Naive thymus-derived CD4-positive, alpha-beta T cell (primary cell): ENCODE measurements at regions not wholly inside any gene's neighbourhood (a gene's known extent, or its start where the extent isn't known, plus 50 kb on each side); places are given as distances from the start of the nearest gene placed in this dataset.

Source experiments
- ATAC-seq: fragments of 150-1000 bp; cut with Tn5 transposase; 2 replicates; pipeline ENCODE4 v1.10.0; 2021; ENCODE audit warnings: mild to moderate bottlenecking, moderate library complexity
- CTCF ChIA-PET: fragments of 350-600 bp; sonication (Branson Sonifier 250); formaldehyde crosslinking; loops from one replicate; lab custom pipeline; 2021; ENCODE audit warnings: antibody characterized with exemption; lab: Charles Lee
- POLR2A ChIA-PET: fragments of 350-600 bp; sonication (Branson Sonifier 250); formaldehyde crosslinking; loops from one replicate; lab custom pipeline; 2021; ENCODE audit warnings: antibody characterized with exemption, inconsistent platforms; lab: Charles Lee
- DNase-seq, 9 donors: peaks; one replicate each; pipeline versions ENCODE4 v3.0.0 to v3.0.0-alpha.2; 2020 to 2022; ENCODE audit warnings: mixed read lengths in 1 of 9
- H3K27ac ChIP-seq: one replicate; pipeline ENCODE4 v1.7.0; 2013; ENCODE audit warnings: mild to moderate bottlenecking, low read depth, low read length, moderate library complexity
- H3K27me3 ChIP-seq, 2 donors: one replicate each; pipeline ENCODE4 v1.7.0; 2013; ENCODE audit warnings: low read length in 2 of 2, mild to moderate bottlenecking in 2 of 2, moderate library complexity in 2 of 2; ENCODE audit not compliant: control insufficient read depth in 2 of 2, insufficient read depth in 2 of 2
- H3K36me3 ChIP-seq, 3 experiments: 1 replicate in 2 of 3; 2 replicates in 1 of 3; pipeline ENCODE4 v1.7.0; 2013; ENCODE audit warnings: low read length in 3 of 3, mild to moderate bottlenecking in 3 of 3, moderate library complexity in 1 of 3; ENCODE audit not compliant: insufficient read depth in 3 of 3, control insufficient read depth in 2 of 3
- H3K4me1 ChIP-seq, 2 donors: one replicate each; pipeline ENCODE4 v1.7.0; 2013; ENCODE audit warnings: low read length in 2 of 2, mild to moderate bottlenecking in 2 of 2, moderate library complexity in 1 of 2; ENCODE audit not compliant: control insufficient read depth in 2 of 2, insufficient read depth in 2 of 2
- H3K4me3 ChIP-seq: 2 replicates; pipeline ENCODE4 v1.7.0; 2013; ENCODE audit warnings: mild to moderate bottlenecking, low read length
- H3K9me3 ChIP-seq, 3 experiments: 1 replicate in 2 of 3; 2 replicates in 1 of 3; pipeline ENCODE4 v1.7.0; 2013; ENCODE audit warnings: low read length in 3 of 3; ENCODE audit not compliant: control insufficient read depth in 2 of 3
- H3K27ac Mint-ChIP-seq, 9 donors: one replicate each; pipeline ENCODE4 v1.8.0; 2020 to 2022; ENCODE audit warnings: mixed read lengths in 9 of 9, mild to moderate bottlenecking in 8 of 9, moderate library complexity in 5 of 9, inconsistent platforms in 2 of 9
- H3K27me3 Mint-ChIP-seq, 5 donors: one replicate each; pipeline ENCODE4 v1.8.0; 2021 to 2022; ENCODE audit warnings: mixed read lengths in 5 of 5, mild to moderate bottlenecking in 1 of 5
- H3K36me3 Mint-ChIP-seq, 5 donors: one replicate each; pipeline ENCODE4 v1.8.0; 2020 to 2022; ENCODE audit warnings: mixed read lengths in 5 of 5, mild to moderate bottlenecking in 3 of 5, inconsistent platforms in 1 of 5
- H3K4me1 Mint-ChIP-seq, 7 donors: one replicate each; pipeline ENCODE4 v1.8.0; 2020 to 2022; ENCODE audit warnings: mixed read lengths in 7 of 7, mild to moderate bottlenecking in 3 of 7, inconsistent platforms in 1 of 7
- H3K4me3 Mint-ChIP-seq, 10 donors: one replicate each; pipeline ENCODE4 v1.8.0; 2020 to 2022; ENCODE audit warnings: mild to moderate bottlenecking in 10 of 10, mixed read lengths in 10 of 10, moderate library complexity in 6 of 10, inconsistent platforms in 2 of 10
- H3K9me3 Mint-ChIP-seq, 11 donors: one replicate each; pipeline ENCODE4 v1.8.0; 2020 to 2022; ENCODE audit warnings: mixed read lengths in 11 of 11, mild to moderate bottlenecking in 4 of 11, inconsistent platforms in 1 of 11, moderate library complexity in 1 of 11
- intact Hi-C, 2 donors: fragments of 100-400 bp; cut with micrococcal nuclease; formaldehyde crosslinking; loops; one replicate each; pipeline ENCODE4 v1.15.1; 2023

- H3K36me3 Mint-ChIP-seq = no peaks in the 10 kb centered on the region
- ChIA-PET CTCF (no interaction called here), POLR2A (no interaction called here)
- Histone ChIP-seq H3K9me3 (peaks cover 0 to 1% (median 0%) of the 10 kb centered on the region in 3 experiments), H3K27ac (no peak overlapping the region), H3K36me3 (no peaks in the 10 kb centered on the region), H3K4me3 (no peak overlapping the region), H3K27me3 (no peaks in the 10 kb centered on the region), H3K4me1 (no peaks in the 10 kb centered on the region)
- H3K27me3 Mint-ChIP-seq = no peaks in the 10 kb centered on the region
- H3K9me3 Mint-ChIP-seq = peaks cover 3 to 44% (median 8%) of the 10 kb centered on the region in 11 donors
- intact Hi-C loops = no loop called here
- H3K27ac Mint-ChIP-seq = no peak overlapping the region
- H3K4me3 Mint-ChIP-seq = no peak overlapping the region
- DNase-seq (no peak), ATAC-seq (no peak)
- no peaks in the 10 kb centered on the region for H3K4me1 Mint-ChIP-seq
Observed at GRCh38 chr4:175419236-175419718, 392.8 kb downstream of the GPM6A start.

- DNase-seq = no peak
- Mint-ChIP-seq H3K4me1 (no peaks in the 10 kb centered on the region), H3K27me3 (no peaks in the 10 kb centered on the region), H3K4me3 (no peak overlapping the region), H3K9me3 (peaks cover 0 to 31% (median 5%) of the 10 kb centered on the region in 11 donors), H3K27ac (no peak overlapping the region), H3K36me3 (no peaks in the 10 kb centered on the region)
- Histone ChIP-seq H3K27me3 (no peaks in the 10 kb centered on the region), H3K9me3 (no peaks in the 10 kb centered on the region), H3K27ac (no peak overlapping the region), H3K4me3 (no peak overlapping the region), H3K36me3 (no peaks in the 10 kb centered on the region), H3K4me1 (no peaks in the 10 kb centered on the region)
- ChIA-PET POLR2A (no interaction called here), CTCF (no interaction called here)
- intact Hi-C loops = no loop called here
- no peak for ATAC-seq
Observed at GRCh38 chr4:175421506-175421905, 390.6 kb downstream of the GPM6A start.

GRCh38 chr4:175422331-175422730, 389.7 kb downstream of the GPM6A start:
- no peak overlapping the region for H3K27ac ChIP-seq
- intact Hi-C loops = no loop called here
- Mint-ChIP-seq H3K4me1 (no peaks in the 10 kb centered on the region), H3K27ac (no peak overlapping the region), H3K4me3 (no peak overlapping the region), H3K9me3 (peaks cover 0 to 30% (median 4%) of the 10 kb centered on the region in 11 donors), H3K36me3 (peaks cover 0 to 3% (median 0%) of the 10 kb centered on the region in 5 donors), H3K27me3 (no peaks in the 10 kb centered on the region)
- no peak overlapping the region for H3K4me3 ChIP-seq
- ChIA-PET POLR2A (no interaction called here), CTCF (no interaction called here)
- DNase-seq (no peak), ATAC-seq (no peak)
- no peaks in the 10 kb centered on the region for H3K27me3 ChIP-seq
- no peaks in the 10 kb centered on the region for H3K36me3 ChIP-seq
- H3K4me1 ChIP-seq = no peaks in the 10 kb centered on the region
- H3K9me3 ChIP-seq = no peaks in the 10 kb centered on the region

- CTCF ChIA-PET = no interaction called here
- no peaks in the 10 kb centered on the region for H3K27me3 ChIP-seq
- Mint-ChIP-seq H3K36me3 (peaks cover 0 to 3% (median 0%) of the 10 kb centered on the region in 5 donors), H3K4me3 (no peak overlapping the region), H3K4me1 (no peaks in the 10 kb centered on the region), H3K27me3 (no peaks in the 10 kb centered on the region), H3K27ac (no peak overlapping the region), H3K9me3 (peaks cover 0 to 21% (median 4%) of the 10 kb centered on the region in 11 donors)
- POLR2A ChIA-PET = no interaction called here
- intact Hi-C loops = no loop called here
- H3K27ac ChIP-seq = no peak overlapping the region
- no peaks in the 10 kb centered on the region for H3K36me3 ChIP-seq
- ATAC-seq (no peak), DNase-seq (no peak)
- no peaks in the 10 kb centered on the region for H3K4me1 ChIP-seq
- no peaks in the 10 kb centered on the region for H3K9me3 ChIP-seq
- H3K4me3 ChIP-seq = no peak overlapping the region
Observed at GRCh38 chr4:175424111-175424510, 388.0 kb downstream of the GPM6A start.

- Histone ChIP-seq H3K4me1 (no peaks in the 10 kb centered on the region), H3K9me3 (no peaks in the 10 kb centered on the region), H3K36me3 (no peaks in the 10 kb centered on the region), H3K4me3 (no peak overlapping the region), H3K27me3 (no peaks in the 10 kb centered on the region), H3K27ac (no peak overlapping the region)
- peaks cover 0 to 11% (median 4%) of the 10 kb centered on the region in 11 donors for H3K9me3 Mint-ChIP-seq
- intact Hi-C loops = no loop called here
- H3K4me3 Mint-ChIP-seq = no peak overlapping the region
- POLR2A ChIA-PET = no interaction called here
- H3K27me3 Mint-ChIP-seq = no peaks in the 10 kb centered on the region
- no peaks in the 10 kb centered on the region for H3K4me1 Mint-ChIP-seq
- H3K36me3 Mint-ChIP-seq = peaks cover 0 to 3% (median 0%) of the 10 kb centered on the region in 5 donors
- DNase-seq (no peak), ATAC-seq (peak; percentile 27)
- no peak overlapping the region for H3K27ac Mint-ChIP-seq
- CTCF ChIA-PET = no interaction called here
Observed at GRCh38 chr4:175427751-175428150, 384.3 kb downstream of the GPM6A start.

- ATAC-seq (no peak), DNase-seq (no peak)
- H3K9me3 ChIP-seq = no peaks in the 10 kb centered on the region
- CTCF ChIA-PET = no interaction called here
- Mint-ChIP-seq H3K36me3 (peaks cover 0 to 3% (median 0%) of the 10 kb centered on the region in 5 donors), H3K27me3 (no peaks in the 10 kb centered on the region), H3K4me1 (no peaks in the 10 kb centered on the region), H3K4me3 (no peak overlapping the region), H3K27ac (no peak overlapping the region), H3K9me3 (peaks cover 0 to 6% (median 3%) of the 10 kb centered on the region in 11 donors)
- no peaks in the 10 kb centered on the region for H3K36me3 ChIP-seq
- intact Hi-C loops = no loop called here
- POLR2A ChIA-PET = no interaction called here
- no peak overlapping the region for H3K27ac ChIP-seq
- H3K27me3 ChIP-seq = no peaks in the 10 kb centered on the region
- H3K4me3 ChIP-seq = no peak overlapping the region
- no peaks in the 10 kb centered on the region for H3K4me1 ChIP-seq
Observed at GRCh38 chr4:175431694-175432093, 380.4 kb downstream of the GPM6A start.

GRCh38 chr4:175435381-175435783, 376.7 kb downstream of the GPM6A start:
- H3K4me1 Mint-ChIP-seq = no peaks in the 10 kb centered on the region
- Histone ChIP-seq H3K27me3 (no peaks in the 10 kb centered on the region), H3K4me1 (no peaks in the 10 kb centered on the region), H3K9me3 (no peaks in the 10 kb centered on the region), H3K36me3 (no peaks in the 10 kb centered on the region), H3K27ac (no peak overlapping the region), H3K4me3 (no peak overlapping the region)
- no peak overlapping the region for H3K27ac Mint-ChIP-seq
- ChIA-PET CTCF (no interaction called here), POLR2A (no interaction called here)
- peak in 1 of 9 donors; percentile 1 for DNase-seq
- H3K4me3 Mint-ChIP-seq = no peak overlapping the region
- H3K36me3 Mint-ChIP-seq = no peaks in the 10 kb centered on the region
- H3K27me3 Mint-ChIP-seq = no peaks in the 10 kb centered on the region
- intact Hi-C loops = no loop called here
- ATAC-seq = no peak
- peaks cover 0 to 10% (median 2%) of the 10 kb centered on the region in 11 donors for H3K9me3 Mint-ChIP-seq
